A204.1 (cell line): ENCODE measurements at regions not wholly inside any gene's neighbourhood (a gene's known extent, or its start where the extent isn't known, plus 50 kb on each side); places are given as distances from the start of the nearest gene placed in this dataset.

Experiments
- FAIRE-seq: peaks from 2 replicates; lab custom pipeline; 2012; peaks lifted over from hg19 to GRCh38; lab: Jason Lieb, UNC

- FAIRE-seq = no peak
Observed at GRCh38 chr14:81669308-81669707, 135.7 kb upstream of the SEL1L start.

- FAIRE-seq = no peak
Observed at GRCh38 chr14:81673930-81674329, 140.3 kb upstream of the SEL1L start.

DNA sequence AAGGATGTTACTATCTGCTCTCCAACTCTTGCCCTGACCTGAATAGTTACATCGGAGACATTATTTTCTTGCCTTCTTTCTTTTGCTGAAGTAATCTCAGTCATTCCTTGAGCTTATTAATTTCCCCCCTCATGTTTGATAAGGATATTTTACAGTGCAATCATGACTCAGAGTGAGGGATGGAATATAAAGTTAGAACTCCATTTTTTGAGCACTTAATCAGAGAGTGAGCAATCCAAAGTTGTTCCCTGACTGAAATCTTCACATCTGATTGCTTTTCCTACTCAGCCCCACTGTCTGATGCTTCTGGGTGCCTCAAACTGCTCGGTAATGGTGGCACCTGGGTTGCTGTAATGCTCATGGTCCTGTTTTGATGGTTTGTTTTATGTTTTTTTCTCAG, 142.7 kb upstream of the SEL1L start:
- FAIRE-seq = no peak

- no peak for FAIRE-seq
Observed at GRCh38 chr14:81676879-81677278, 143.2 kb upstream of the SEL1L start.

DNA sequence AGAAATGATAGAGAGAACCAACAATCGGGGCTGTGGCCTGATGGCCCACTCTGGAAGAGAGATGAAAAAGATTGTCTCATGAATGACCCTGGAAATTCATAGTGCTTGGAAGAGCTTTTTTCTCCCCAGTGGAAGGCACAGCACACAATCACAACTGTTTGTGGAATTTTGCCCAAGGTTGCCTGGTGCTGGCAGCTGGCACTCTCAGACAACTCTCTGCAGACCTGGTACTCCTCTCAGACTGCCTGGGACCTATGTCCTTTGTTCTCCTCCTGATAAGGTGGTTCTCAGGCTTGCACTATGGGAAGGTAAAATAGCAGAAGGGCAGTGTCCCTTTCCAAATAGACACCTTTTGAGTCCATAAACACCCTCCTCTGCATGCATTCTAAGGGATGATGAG, 144.1 kb upstream of the SEL1L start:
- FAIRE-seq = no peak

DNA sequence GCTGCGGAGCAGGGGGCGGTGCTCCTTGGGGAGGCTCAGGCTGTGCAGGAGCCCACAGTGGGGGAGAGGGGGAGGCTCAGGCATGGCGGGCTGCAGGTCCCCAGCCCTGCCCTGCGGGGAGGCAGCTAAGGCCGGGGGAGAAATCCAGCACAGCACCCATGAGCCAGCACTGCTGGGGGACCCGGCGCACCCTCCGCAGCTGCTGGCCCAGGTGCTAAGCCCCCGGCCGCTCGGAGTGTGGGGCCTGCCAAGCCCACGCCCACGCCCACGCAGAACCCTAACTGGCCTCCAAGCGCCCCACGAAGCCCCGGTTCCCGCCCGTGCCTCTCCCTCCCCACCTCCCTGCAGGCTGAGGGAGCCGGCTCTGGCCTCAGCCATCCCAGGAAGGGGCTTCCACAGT, 145.6 kb upstream of the SEL1L start:
- FAIRE-seq = no peak

GRCh38 chr14:81681541-81681940, 147.9 kb upstream of the SEL1L start:
- FAIRE-seq = no peak

- no peak for FAIRE-seq
Observed at GRCh38 chr14:81682134-81682533, 148.5 kb upstream of the SEL1L start.

GRCh38 chr14:81682701-81683100, 149.0 kb upstream of the SEL1L start:
- FAIRE-seq = no peak

DNA sequence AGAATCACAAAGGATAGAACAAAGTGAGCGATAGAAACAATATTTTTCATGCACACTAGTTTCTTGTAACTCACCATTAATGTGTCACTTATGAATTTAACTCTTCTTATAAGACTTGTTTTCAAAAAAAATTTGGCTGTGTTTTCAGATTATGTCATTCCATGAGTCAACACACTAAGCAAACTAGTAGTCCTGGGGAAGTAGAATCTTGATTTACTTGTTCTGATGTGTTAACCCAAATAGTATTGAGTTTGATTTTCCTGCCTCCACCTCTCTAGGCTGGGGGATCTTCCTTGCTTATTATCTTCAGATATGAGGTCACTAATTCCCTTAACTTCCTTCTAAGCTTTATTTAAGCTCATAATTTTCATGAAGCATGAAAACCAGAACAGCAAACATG, 151.0 kb upstream of the SEL1L start:
- FAIRE-seq = no peak

- no peak for FAIRE-seq
Observed at GRCh38 chr14:81686512-81686911, 152.9 kb upstream of the SEL1L start.

GRCh38 chr14:81691931-81692330, 158.3 kb upstream of the SEL1L start:
- FAIRE-seq = no peak

DNA sequence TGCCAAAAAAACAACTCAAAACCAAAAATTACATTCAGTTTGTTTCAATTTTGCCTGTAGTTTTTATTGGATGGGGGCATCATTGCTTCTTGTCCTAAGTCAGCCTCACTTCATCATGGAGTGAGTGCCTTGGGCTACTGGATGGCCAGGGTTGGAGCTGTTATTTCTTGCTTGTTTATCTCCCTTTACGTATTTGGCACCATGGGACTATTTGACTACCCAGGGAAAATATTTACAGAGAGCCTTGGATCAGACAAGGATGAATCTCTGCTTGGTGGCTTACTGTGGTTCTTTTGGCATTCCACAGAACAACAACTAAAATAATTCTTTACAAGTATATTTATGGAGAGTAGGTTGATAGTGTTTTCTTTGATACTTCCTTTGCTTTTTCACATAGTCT, 160.8 kb upstream of the SEL1L start:
- FAIRE-seq = no peak

DNA sequence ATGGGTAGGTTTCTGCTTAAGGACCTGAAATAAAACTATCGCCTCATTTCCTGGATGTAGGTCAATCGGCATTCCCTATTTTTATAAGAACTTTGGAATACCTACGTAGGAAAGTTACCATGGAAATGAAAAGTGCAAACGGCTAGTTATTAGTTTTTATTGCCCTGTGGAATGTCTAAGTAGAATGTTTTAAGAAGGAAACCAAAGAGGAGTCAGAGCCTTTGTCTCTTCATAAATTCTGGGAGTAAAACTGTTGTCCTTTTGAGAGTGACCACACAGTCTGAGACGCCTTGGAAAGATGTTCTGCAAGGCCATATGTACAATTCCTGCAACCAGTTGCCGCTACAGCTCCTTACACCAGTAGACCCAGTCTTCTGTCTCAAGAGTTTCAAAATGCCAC, 176.0 kb upstream of the SEL1L start:
- FAIRE-seq = no peak

DNA sequence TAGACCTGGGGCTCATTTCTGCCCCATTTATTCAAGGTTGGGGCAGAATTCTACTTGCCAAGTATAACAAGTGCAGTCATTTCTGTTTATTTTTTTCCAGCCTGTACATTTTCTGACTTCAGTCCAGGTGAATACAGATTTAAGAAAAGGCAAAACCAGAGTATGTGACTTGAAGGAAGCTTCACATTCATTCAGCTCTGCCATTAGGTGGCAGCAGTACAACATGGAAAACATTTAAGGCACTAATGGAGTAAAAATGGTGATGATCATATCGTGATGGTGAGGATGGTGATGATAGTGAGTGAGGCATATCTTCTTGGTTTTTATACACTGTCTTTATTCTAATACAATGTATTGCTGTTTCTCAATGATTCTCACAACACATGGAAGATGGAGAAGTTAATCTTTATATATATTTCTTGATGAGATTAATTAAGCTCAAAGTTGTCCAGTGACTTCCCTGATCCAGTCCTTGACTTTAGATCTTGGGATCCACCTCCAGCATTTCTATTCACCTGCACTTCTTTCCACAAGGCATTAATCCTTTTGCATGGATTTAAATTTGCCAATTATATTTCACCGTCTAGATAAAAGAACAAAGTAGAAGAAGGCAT, 176.7 kb upstream of the SEL1L start:
- FAIRE-seq = peak; percentile 92

DNA sequence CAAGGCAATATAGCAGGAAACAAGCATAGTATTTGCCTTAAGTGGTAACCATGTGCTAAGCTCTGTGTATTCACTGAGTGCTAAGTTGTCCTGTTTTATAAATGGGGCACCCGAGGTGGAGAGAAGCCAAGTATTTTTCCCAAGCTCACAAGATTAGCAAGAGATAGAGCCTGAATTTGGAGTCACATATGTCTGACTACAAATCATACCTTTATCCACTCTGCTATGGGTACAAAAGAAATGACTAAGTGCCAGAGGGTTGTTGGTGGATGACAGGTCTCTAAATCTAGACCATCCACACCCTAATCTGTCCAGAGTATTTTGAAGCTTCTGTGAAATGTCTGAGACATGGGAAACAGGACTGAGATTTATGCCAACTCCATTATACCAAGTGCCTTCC, 182.1 kb upstream of the SEL1L start:
- FAIRE-seq = no peak

DNA sequence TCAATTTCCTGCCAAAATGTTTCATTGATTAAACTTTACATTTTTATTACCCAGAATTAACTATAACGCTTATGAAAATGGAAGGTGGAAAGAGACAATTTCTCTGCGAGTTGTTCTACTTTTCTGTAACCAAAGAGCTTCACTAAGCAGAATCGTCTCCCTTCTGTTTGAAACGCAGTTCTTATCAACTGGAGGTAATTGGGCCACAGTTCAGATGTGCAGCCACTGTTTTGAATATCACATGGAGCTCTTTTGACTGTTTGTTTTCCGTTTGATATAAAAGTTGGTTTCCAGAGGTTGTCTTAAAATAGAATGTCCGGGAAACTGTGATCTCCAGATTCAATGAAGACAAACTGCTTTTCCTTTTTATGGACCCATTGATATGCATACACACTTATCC, 183.3 kb upstream of the SEL1L start:
- FAIRE-seq = no peak

DNA sequence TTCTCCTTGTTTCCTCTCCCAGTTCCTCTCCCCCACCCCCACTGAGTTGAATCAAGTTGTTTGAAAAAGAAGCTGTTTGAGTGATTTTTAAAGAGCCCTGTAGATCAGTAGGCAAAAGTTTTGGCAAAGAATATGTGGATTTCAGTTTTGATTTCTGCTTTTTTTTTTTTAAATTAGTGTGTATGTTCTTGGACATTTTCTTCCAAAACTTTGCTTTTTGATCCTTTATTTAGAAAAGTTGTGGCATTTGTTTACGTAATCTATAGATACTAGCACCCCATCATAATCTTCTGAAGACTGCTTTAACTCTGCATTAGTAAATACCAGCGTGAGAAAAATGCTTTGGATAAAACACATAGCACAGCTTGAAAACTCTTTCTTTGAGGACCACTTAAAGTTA, 190.3 kb upstream of the SEL1L start:
- FAIRE-seq = no peak

DNA sequence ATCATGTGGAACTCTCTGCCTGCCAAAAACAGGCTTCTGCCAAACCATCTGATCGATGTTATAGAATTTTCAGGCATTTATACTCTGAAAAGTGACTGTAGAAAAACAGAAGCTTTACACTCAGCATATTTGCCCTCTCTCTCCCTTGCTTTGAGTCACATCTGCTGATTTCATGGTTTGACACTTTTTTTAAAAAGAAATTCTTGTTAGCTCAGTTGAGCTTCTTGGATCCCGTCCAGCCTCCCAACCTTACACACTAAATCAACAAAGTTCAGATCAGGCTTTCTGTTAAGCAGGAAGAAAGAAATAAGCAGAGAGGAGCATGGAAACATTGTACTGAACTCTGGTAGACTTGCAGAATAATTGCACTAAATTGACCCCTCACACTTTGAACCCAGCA, 193.6 kb upstream of the SEL1L start:
- no peak for FAIRE-seq

- no peak for FAIRE-seq
Observed at GRCh38 chr14:81728447-81728846, 194.8 kb upstream of the SEL1L start.

DNA sequence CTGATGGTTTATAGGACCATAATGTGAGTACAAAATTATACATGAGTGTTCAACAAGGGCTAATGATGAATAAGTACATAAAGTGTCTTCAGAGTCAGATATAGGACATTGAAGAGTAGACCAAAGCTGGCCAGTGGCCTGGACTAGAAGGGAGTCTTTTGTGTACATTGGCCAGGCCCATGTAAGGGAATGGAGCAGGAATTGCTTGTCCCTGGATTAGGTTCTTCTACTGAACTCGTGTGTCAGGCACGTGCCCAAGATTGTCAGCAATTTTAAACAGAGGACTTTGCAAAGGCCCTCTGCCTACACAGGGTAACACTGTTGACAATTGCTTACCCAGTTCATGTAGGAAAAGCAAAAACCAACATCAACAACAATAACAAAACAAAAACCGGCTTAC, 196.0 kb upstream of the SEL1L start:
- FAIRE-seq = no peak

- FAIRE-seq = no peak
Observed at GRCh38 chr14:81737938-81738337, 204.3 kb upstream of the SEL1L start.

DNA sequence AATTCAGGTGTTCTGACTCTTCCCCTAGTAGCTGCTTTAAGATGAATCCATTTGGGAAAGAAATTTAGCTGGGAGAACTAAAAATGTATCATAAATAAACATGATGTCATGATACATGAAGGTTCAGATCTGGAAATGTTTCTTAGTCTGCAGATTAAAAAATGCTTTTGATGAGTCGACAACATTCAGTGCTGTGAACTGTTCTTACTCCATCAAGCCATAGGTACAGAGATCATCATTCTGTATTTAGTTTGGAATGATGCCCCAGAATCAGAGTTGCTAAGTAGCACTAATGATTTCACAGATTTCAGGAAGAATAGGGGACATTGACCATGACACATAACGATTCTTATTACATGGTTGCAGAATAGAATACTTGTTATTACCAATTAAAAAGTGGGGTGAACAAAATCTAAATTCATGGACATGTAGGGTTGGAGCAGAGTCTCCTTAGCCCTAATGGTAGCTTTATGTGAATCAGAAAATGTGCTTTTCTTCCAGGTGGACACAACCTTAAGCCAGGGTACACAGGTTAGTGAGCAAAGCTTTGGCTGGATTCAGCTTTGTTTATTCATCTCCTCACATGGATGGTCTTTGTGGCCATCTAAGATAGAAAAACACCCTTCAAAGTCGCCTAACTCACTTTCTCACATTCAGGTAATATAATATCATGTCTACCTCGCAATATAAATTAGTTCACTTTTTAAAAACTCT, 205.4 kb upstream of the SEL1L start:
- FAIRE-seq = no peak

GRCh38 chr14:81743605-81744004, 210.0 kb upstream of the SEL1L start:
- FAIRE-seq = no peak

GRCh38 chr14:81751198-81751597, 217.5 kb upstream of the SEL1L start:
- FAIRE-seq = no peak
